Activated CD4-positive, alpha-beta T cell treated with anti-CD3 and anti-CD28 coated beads, Interleukin-2, amount 10 ng/mL, durations not matched to agents 7 days and 5 days (primary cell): ENCODE measurements at regions not wholly inside any gene's neighbourhood (a gene's known extent, or its start where the extent isn't known, plus 50 kb on each side); places are given as distances from the start of the nearest gene placed in this dataset.
"Not testable (repeated sequence)": the region's sequence is repeated elsewhere in the genome, so short reads cannot be mapped to it uniquely, and the experiment has no call there.

Experiments used
- CTCF ChIA-PET: fragments of 350-600 bp; sonication (Branson Sonifier 250); formaldehyde crosslinking; loops from one replicate; lab custom pipeline; 2021; ENCODE audit warnings: antibody characterized with exemption; lab: Charles Lee
- POLR2A ChIA-PET: fragments of 350-600 bp; sonication (Branson Sonifier 250); formaldehyde crosslinking; loops from one replicate; lab custom pipeline; 2021; ENCODE audit warnings: antibody characterized with exemption; lab: Charles Lee
- DNase-seq: peaks from one replicate; pipeline ENCODE4 v3.0.0-alpha.2; 2020
- H3K27ac Mint-ChIP-seq: one replicate; pipeline ENCODE4 v1.8.0; 2021; ENCODE audit warnings: mild to moderate bottlenecking, moderate library complexity, mixed read lengths
- H3K27me3 Mint-ChIP-seq: one replicate; pipeline ENCODE4 v1.8.0; 2021; ENCODE audit warnings: mixed read lengths
- H3K36me3 Mint-ChIP-seq: one replicate; pipeline ENCODE4 v1.8.0; 2021; ENCODE audit warnings: low read depth, mixed read lengths
- H3K4me1 Mint-ChIP-seq: one replicate; pipeline ENCODE4 v1.8.0; 2021; ENCODE audit warnings: mixed read lengths
- H3K4me3 Mint-ChIP-seq: one replicate; pipeline ENCODE4 v1.8.0; 2021; ENCODE audit warnings: mild to moderate bottlenecking, moderate library complexity, mixed read lengths
- H3K9me3 Mint-ChIP-seq: one replicate; pipeline ENCODE4 v1.8.0; 2021; ENCODE audit warnings: mixed read lengths

DNA sequence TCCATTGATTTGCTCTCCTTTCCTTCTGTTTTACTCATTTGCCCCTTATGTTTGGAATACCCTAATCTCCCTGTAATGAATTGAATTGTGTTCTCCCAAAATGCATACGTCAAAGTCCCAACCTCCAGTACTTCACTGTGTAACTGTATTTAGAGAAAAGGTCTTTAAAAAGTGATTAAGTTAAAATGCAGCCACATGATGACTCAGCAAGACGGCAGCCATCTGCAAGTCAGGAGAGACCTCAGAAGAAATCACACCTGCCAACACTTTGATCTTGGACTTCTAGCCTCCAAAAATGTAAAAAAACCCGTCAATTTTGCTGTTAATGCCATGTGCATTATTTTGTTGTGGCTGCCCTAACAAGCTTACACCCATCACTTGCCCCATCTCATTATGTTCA is 85.3 kb upstream of the PCLO start:
- Mint-ChIP-seq H3K27me3 (no peaks in the 10 kb centered on the region), H3K36me3 (no peaks in the 10 kb centered on the region), H3K4me3 (no peak overlapping the region), H3K4me1 (no peaks in the 10 kb centered on the region), H3K27ac (no peak overlapping the region), H3K9me3 (no peaks in the 10 kb centered on the region)
- ChIA-PET CTCF (no interaction called here), POLR2A (no interaction called here)
- DNase-seq: no peak

DNA sequence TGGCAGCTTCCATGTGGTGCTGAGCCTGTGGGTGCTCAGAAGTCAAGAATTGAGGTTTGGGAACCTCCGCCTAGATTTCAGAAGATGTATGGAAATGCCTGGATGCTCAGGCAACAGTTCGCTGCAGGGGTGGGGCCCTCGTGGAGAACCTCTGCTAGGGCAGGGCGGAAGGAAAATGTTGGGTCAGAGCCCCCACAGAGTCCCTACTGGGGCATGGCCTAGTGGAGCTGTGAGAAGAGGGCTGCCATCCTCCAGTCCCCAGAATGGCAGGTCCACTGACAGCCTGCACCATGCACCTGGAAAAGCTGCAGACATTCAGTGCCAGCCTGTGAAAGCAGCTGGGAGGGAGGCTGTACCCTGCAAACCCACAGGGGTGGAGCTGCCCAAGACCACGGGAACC is 56.5 kb upstream of the PCLO start:
- H3K4me1 Mint-ChIP-seq, H3K4me3 Mint-ChIP-seq, CTCF ChIA-PET, H3K27me3 Mint-ChIP-seq, H3K36me3 Mint-ChIP-seq, H3K9me3 Mint-ChIP-seq, DNase-seq, POLR2A ChIA-PET, H3K27ac Mint-ChIP-seq: not testable (repeated sequence)

DNA sequence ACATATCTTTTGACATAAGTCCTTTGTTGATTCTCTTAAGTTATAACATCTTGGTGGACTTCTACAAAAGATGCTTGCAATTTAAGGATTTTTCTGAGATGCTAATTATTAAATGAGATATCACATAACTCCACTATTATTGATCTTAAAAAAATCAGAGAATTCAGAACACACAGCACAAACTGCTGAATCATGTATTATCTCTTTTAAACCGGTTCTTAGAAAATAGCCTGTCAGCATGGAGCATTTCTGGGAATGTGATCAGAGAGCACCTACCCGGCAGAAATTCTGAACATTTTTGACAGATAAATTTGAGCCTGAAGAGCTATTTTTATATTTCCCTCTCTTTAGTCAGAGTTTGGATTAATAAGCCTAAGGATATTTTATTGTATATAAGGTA is 50.2 kb upstream of the PCLO start:
- Mint-ChIP-seq H3K27ac (no peak overlapping the region), H3K4me1 (no peaks in the 10 kb centered on the region), H3K4me3 (no peak overlapping the region), H3K36me3 (no peaks in the 10 kb centered on the region), H3K27me3 (no peaks in the 10 kb centered on the region), H3K9me3 (peaks cover 3% of the 10 kb centered on the region)
- DNase-seq: no peak
- CTCF ChIA-PET: no interaction called here
- POLR2A ChIA-PET: no interaction called here
